ENCODE measurements at regions not wholly inside any gene's neighbourhood (a gene's known extent, or its start where the extent isn't known, plus 50 kb on each side); places are given as distances from the start of the nearest gene placed in this dataset.
A peak's percentile ranks its signal among the peaks of the same experiment; 100 is the strongest.

GRCh38 chr9:79134654-79135053 lies 437.1 kb upstream of the TLE4 start:
- no peak overlapping the region for H3K9ac ChIP-seq (replicated peaks in 1 of 4; ENCODE audit: extremely low read depth in 1 of 4, low read depth in 3 of 4, low read length in 3 of 4)
- H3K4me3 ChIP-seq (ENCODE audit: extremely low read depth in 1 of 4, insufficient read depth in 2 of 4, low read depth in 3 of 4, low read length in 4 of 4): no peak overlapping the region
- no peak overlapping the region for H2BK12ac ChIP-seq (ENCODE audit: low read depth, low read length)
- H4K5ac ChIP-seq (ENCODE audit: insufficient read length, low read depth, low read length): no peak overlapping the region
- H3K23ac ChIP-seq (ENCODE audit: insufficient read length): no peak overlapping the region
- peak; percentile 82 for FAIRE-seq
- no peak overlapping the region for H3K56ac ChIP-seq (replicated peaks; ENCODE audit: insufficient read length, low read depth, low read length)
- no peak overlapping the region for H3K4me2 ChIP-seq (ENCODE audit: insufficient read depth in 1 of 2, low read depth in 2 of 2, low read length in 2 of 2)
- DNase-seq (ENCODE audit: low read depth in 1 of 2, low spot score in 2 of 2): peak; percentile 33 to 64
- H3K18ac ChIP-seq (ENCODE audit: extremely low read depth, low read length): no peak overlapping the region
- no peaks in the 10 kb centered on the region for H3K23me2 ChIP-seq (ENCODE audit: low read depth, low read length)
- ChIA-PET CTCF (ENCODE audit: partially characterized antibody) (interaction anchor here (0.6 to 2.3 kb wide), 20 partner anchors 10 to 633 kb away, joined by 3 to 13 read pairs (median 4); no protein-coding TSS in a partner anchor), POLR2A (ENCODE audit: partially characterized antibody) (no interaction called here)
- WGBS, 2 experiments (ENCODE audit: extremely low coverage in 1 of 2, insufficient coverage in 1 of 2, insufficient read length in 1 of 2, insufficient replicate concordance in 2 of 2, low coverage in 1 of 2, low lambda C conversion rate in 2 of 2, missing lambda C conversion rate in 1 of 2): 68% methylated on average over 5 of the region's 5 CpGs; no CpG with 5 or more reads in 1 of the 2 experiments
- no peak overlapping the region for H2BK5ac ChIP-seq (ENCODE audit: low read depth, low read length)
- H2BK120ac ChIP-seq (replicated peaks; ENCODE audit: low read depth, low read length): no peak overlapping the region
- no peak overlapping the region for H4K8ac ChIP-seq (ENCODE audit: extremely low read depth, insufficient read depth, low read length)
- H2AK5ac ChIP-seq (ENCODE audit: low read depth, low read length): no peak overlapping the region
- no peak overlapping the region for H2AFZ ChIP-seq (ENCODE audit: low read length)
- H3K4me1 ChIP-seq (replicated peaks in 1 of 4; ENCODE audit: control insufficient read depth in 3 of 4, insufficient read depth in 4 of 4, low read length in 3 of 4): peaks cover 0 to 13% (median 2%) of the 10 kb centered on the region in 4 experiments; a peak in 2 of 7 replicates
- no peaks in the 10 kb centered on the region for H3K79me1 ChIP-seq (ENCODE audit: low read depth, low read length)
- H4K91ac ChIP-seq (replicated peaks; ENCODE audit: insufficient read length, low read length): no peak overlapping the region
- H3K9me3 ChIP-seq (ENCODE audit: insufficient read depth in 2 of 2, low read depth in 1 of 2, low read length in 1 of 2): no peaks in the 10 kb centered on the region
- H3K27me3 ChIP-seq (replicated peaks in 1 of 4; ENCODE audit: control insufficient read depth in 3 of 4, extremely low read depth in 1 of 4, insufficient read depth in 3 of 4, low read length in 3 of 4): no peaks in the 10 kb centered on the region
- TF ChIP-seq RFX5 (IDR thresholded peaks at IDR 0.05; ENCODE audit: borderline replicate concordance, low read depth, low read length) (no peak), EP300 (IDR thresholded peaks at IDR 0.05; ENCODE audit: borderline replicate concordance in 1 of 2, low read depth in 2 of 2, low read length in 2 of 2) (no peak), HDAC6 (IDR thresholded peaks at IDR 0.05; ENCODE audit: low read depth, low read length) (no peak), KDM1A (IDR thresholded peaks at IDR 0.05; ENCODE audit: borderline replicate concordance, low read length) (no peak), YY1 (IDR thresholded peaks at IDR 0.05; ENCODE audit: low read depth, low read length) (peak; percentile 55; the same call in 1 of the 2 replicates), TEAD4 (IDR thresholded peaks at IDR 0.05; ENCODE audit: low read depth, low read length) (peak; percentile 71; the same call in 1 of the 2 replicates), RAD21 (IDR thresholded peaks at IDR 0.05 in 1 of 2, conservative IDR thresholded peaks at IDR 0.05 in 1 of 2; ENCODE audit: low read depth in 2 of 2, low read length in 2 of 2) (peak; percentile 68 to 71), CREB1 (IDR thresholded peaks at IDR 0.05) (no peak), RNF2 (IDR thresholded peaks at IDR 0.05; ENCODE audit: borderline replicate concordance, low read depth, low read length, missing control alignments, poor library complexity, severe bottlenecking) (no peak), ZNF274 (IDR thresholded peaks at IDR 0.05; ENCODE audit: borderline replicate concordance, extremely low read depth, low read length) (no peak)
- TF ChIP-seq, protein P1, sequence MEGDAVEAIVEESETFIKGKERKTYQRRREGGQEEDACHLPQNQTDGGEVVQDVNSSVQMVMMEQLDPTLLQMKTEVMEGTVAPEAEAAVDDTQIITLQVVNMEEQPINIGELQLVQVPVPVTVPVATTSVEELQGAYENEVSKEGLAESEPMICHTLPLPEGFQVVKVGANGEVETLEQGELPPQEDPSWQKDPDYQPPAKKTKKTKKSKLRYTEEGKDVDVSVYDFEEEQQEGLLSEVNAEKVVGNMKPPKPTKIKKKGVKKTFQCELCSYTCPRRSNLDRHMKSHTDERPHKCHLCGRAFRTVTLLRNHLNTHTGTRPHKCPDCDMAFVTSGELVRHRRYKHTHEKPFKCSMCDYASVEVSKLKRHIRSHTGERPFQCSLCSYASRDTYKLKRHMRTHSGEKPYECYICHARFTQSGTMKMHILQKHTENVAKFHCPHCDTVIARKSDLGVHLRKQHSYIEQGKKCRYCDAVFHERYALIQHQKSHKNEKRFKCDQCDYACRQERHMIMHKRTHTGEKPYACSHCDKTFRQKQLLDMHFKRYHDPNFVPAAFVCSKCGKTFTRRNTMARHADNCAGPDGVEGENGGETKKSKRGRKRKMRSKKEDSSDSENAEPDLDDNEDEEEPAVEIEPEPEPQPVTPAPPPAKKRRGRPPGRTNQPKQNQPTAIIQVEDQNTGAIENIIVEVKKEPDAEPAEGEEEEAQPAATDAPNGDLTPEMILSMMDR (IDR thresholded peaks at IDR 0.05; ENCODE audit: control extremely low read depth in 1 of 3, insufficient read depth in 1 of 3, low read depth in 1 of 3, low read length in 3 of 3): peak; percentile 58 to 70 (median 64)
- H3K4ac ChIP-seq (replicated peaks; ENCODE audit: insufficient read length, low read depth, low read length): no peak overlapping the region
- no peak overlapping the region for H2BK15ac ChIP-seq (ENCODE audit: low read length)
- no peaks in the 10 kb centered on the region for H3K79me2 ChIP-seq (ENCODE audit: control insufficient read depth in 1 of 2, insufficient read depth in 2 of 2, low read length in 2 of 2)
- H4K20me1 ChIP-seq (replicated peaks in 1 of 2; ENCODE audit: control insufficient read depth in 1 of 2, insufficient read depth in 2 of 2, low read length in 2 of 2): no peaks in the 10 kb centered on the region
- no peak overlapping the region for H3K14ac ChIP-seq (ENCODE audit: insufficient read length)
- H3K27ac ChIP-seq (ENCODE audit: low read depth, low read length): no peak overlapping the region
- no peak overlapping the region for H2BK20ac ChIP-seq (ENCODE audit: low read length)
- no peaks in the 10 kb centered on the region for H3K36me3 ChIP-seq (ENCODE audit: control insufficient read depth in 2 of 4, insufficient read depth in 4 of 4, low read length in 3 of 4)
